PC-3 (cell line): ENCODE measurements at regions not wholly inside any gene's neighbourhood (a gene's known extent, or its start where the extent isn't known, plus 50 kb on each side); places are given as distances from the start of the nearest gene placed in this dataset.

Experiments used
- EZH2 ChIP-seq: fragments of 300-600 bp; sonication (generic); IDR thresholded peaks from one replicate; pipeline ENCODE4 v1.6.1; 2017; ENCODE audit warnings: antibody characterized with exemption, mild to moderate bottlenecking, low read length; ENCODE audit not compliant: unreplicated experiment
- TF ChIP-seq, protein P1 (sequence below): fragments of 300-600 bp; sonication (generic); conservative IDR thresholded peaks from 2 replicates; pipeline ENCODE4 v1.5.1; 2017; ENCODE audit warnings: antibody characterized with exemption, low read depth, mild to moderate bottlenecking, low read length

DNA sequence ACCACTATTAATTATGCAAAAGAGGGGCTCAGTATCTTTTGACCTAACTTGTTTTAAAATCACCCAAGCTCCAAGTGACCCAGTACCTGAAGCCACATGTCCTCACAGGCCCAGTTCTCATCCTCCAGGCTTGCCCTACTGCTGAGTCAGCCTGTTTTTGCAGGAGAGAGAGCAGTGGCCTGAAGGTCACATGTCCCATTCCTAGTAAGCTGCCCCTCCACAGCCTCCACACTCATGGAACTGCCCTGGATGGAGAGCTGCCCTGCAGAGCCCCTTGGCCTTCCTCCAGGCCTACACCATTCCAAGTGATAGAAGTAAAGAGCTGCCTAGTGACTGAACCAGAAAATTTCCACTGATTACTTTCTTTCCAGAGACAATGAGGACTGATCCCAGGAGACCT, 139.8 kb upstream of the ST6GALNAC5 start:
- TF ChIP-seq EZH2, result no peak
- TF ChIP-seq, protein P1, sequence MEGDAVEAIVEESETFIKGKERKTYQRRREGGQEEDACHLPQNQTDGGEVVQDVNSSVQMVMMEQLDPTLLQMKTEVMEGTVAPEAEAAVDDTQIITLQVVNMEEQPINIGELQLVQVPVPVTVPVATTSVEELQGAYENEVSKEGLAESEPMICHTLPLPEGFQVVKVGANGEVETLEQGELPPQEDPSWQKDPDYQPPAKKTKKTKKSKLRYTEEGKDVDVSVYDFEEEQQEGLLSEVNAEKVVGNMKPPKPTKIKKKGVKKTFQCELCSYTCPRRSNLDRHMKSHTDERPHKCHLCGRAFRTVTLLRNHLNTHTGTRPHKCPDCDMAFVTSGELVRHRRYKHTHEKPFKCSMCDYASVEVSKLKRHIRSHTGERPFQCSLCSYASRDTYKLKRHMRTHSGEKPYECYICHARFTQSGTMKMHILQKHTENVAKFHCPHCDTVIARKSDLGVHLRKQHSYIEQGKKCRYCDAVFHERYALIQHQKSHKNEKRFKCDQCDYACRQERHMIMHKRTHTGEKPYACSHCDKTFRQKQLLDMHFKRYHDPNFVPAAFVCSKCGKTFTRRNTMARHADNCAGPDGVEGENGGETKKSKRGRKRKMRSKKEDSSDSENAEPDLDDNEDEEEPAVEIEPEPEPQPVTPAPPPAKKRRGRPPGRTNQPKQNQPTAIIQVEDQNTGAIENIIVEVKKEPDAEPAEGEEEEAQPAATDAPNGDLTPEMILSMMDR, result no peak
